ENCODE measurements at regions not wholly inside any gene's neighbourhood (a gene's known extent, or its start where the extent isn't known, plus 50 kb on each side); places are given as distances from the start of the nearest gene placed in this dataset.
"Not testable (repeated sequence)": the region's sequence is repeated elsewhere in the genome, so short reads cannot be mapped to it uniquely, and the experiment has no call there.

DNA sequence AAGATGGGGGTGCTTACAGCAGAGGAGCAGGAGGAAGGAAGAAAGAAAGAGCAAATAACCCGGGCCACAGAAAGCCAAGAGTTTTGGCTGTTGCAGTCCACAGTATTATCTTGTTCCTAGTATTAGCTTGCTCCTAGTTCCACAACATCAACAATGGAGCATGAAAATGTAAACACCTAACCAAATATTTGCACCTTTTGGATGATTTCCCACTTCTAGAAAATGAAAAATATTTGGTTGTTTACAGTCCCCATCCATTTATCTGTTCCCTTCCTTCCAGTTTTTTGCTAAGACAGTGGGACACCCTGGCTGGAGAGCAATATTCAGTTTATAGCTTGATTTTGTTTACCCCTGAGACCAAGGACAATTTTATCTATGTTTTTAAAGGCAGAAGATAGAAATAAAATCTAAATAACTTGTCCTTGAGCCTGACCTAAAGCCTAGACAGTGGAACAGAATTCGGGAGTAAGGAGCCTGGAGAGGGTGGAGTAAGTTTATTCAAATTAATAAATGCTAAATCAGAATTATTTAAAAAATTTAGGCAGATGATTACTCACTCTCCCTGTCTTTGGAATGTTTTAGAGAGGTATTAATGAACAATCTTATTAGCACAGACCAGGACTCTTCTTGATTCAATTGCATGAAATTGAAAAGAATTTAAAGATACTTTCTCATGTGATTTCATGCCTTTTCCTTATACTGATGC, 51.6 kb downstream of the RESF1 start:
- no peak for DNase-seq

DNA sequence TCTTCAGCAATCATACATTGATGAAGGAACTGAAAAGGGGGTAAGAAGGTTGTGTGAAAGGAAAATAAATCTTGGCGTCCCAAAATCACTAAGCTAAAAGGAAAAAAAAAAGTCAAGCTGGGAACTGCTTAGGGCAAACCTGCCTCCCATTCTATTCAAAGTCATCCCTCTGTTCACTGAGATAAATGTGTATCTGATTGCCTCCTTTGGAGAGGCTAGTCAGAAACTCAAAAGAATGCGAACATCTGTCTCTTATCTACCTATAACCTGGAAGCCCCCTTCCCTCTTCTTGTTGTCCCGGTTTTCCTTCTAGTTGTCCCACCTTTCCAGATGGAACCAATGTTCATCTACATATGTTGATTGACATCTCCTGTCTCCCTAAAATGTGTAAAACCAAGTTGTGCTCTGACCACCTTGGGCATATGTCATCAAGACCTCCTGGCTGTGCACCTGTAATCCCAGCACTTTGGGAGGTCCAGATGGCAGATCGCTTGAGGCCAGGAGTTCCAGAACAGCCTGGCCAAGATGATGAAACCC, 53.1 kb downstream of the RESF1 start:
- no peak for DNase-seq

DNA sequence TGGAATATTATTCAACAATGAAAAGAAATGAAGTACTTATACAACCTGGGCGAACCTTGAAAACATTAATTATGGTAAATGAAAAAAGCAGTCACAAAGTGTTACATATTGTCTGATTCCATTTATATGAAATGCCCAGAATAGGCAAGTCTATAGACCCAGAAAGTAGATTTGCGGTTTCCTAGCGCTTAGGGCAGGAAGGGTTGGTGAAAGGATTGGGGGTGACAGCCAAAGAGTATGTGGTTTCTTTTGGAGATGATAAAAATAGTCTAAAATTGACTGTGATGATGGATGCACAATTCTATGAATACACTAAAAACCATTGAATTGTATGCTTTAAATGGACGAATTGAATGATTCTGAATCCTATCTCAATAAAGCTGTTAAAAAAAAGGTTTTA, 55.8 kb downstream of the RESF1 start:
- DNase-seq, result no peak

DNA sequence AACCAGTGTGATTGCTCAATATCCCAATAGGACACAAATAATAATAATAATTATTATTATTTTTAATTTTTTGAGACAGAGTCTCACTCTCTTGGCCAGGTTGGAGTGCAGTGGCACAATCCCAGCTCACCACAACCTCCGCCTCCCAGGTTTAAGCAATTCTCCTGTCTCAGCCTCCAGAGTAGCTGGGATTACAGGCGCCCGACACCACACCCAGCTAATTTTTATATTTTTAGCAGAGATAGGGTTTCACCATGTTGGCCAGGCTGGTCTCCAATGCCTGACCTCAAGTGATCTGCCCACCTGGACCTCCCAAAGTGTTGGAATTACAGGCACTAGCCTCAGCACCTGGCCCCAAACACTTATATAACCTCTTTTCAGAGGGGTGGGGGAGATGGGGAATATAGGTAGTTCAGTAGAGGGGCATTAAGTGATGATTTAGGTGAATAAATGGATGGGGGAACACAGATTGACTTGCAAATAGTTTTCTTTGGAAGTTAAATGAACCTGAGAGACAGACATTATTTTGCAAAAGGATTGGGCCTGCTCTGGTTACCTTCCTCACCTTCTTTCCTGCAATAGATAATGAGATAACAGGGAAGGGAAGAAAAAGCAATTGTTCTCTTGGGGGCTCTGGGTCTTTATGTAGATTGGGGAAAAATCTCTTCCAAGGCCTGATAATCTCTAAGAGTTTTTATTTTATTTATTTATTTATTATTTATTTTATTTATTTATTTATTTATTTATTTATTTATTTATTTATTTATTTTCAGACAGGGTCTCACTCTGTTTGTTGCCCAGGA, 57.7 kb downstream of the RESF1 start:
- no peak for DNase-seq

DNA sequence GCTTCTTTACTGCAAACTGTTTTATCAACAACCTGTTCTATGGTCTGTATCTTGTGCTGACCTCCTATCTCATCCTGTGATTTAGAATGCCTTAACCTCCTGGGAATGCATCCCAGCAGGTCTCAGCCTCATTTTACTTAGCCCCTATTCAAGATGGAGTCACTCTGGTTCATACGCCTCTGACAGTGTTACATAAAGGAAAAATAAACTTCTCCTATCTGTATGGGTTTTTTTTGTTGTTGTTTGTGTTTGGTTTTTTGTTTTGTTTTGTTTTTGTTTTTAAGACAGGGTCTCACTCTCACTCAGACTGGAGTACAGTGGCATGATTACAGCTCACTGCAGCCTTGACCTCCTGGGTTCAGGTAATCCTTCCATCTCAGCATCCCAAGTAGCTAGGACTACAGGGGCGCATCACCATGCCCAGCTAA, 62.1 kb downstream of the RESF1 start:
- no peak for DNase-seq

DNA sequence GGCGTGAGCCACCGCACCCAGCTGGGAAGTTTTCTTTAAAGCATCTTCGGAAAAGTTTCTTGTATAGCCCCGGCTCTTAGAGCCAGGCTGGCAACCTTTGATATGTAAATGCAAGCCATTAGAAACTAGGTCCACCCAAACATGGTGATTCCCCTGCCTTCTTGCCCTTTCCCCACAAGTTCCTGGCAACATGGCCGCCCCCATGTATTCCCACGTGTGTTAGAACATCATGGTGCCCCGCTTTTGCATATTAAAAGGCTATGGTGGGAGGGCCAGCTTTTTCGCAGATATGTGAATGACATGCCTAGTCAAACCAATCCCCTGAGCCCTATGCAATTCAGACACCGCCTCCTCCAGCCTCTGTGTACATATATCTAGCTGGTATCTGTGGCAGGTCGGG, 63.2 kb downstream of the RESF1 start:
- DNase-seq, result not testable (repeated sequence)

DNA sequence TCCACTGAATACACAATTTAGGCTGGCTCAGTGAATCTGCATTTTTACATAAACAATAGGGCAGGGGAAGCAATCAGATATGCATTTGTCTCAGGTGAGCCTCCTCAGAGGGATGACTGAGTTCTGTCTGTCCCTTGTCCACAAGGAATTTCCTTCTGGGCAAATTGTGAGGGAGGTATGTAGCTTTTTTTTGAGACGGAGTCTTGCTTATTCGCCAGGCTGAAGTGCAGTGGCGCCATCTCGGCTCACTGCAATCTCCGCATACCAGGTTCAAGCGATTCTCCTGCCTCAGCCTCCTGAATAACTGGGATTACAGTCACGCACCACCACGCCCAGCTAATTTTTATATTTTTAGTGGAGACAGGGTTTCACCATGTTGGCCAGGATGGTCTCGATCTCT, 64.6 kb downstream of the RESF1 start:
- not testable (repeated sequence) for DNase-seq

DNA sequence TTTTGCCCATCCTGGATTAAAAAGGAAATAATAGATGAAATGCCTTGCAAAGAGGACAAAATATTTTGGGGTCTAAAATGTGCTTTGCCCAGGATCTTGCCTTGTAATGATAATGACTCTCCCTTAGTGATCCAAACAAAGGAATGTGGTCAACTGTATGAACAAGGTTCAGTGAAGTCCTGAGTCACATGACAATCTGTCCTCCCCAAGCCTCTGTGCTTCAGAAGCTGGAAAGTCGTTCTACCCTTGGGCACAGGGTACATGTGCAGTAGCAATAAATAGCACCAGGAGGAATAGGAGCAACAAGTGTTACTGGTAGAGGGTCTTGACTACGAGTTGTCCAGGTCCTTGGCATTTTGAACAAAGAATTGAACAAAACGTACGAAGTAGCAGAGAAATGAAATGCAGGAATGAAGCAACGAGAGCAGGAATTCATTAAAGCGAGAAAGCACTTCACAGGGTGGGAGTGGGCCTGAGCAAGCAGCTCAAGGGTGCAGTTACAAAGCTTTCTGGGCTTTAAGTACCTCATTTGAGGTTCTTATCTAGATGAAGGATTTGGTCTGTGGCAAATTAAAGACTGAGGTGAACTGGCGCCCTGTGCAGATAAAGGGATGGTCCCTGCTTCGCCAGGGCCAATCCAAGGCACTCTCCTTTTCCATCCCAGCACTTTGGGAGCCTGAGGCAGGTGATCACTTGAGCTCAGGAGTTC, 65.8 kb downstream of the RESF1 start:
- no peak for DNase-seq

DNA sequence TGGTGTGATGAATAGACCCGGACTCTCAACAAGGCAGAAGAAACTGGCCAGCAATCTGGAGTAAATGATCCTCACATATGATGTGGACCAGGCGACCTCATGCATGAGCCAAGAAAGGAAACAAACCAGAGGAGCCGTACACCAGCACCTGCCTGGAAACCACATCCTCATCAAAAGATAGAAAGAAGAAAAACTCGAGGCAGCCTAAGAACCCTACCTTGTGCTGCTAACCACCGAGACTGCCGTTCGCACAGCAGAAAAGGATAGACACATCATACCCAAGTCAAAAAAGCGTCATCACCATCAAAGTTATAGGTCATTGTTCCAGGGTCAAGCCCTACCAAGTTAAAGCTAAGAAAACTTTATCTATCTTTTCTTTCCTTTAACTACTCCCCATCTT, 66.7 kb downstream of the RESF1 start:
- no peak for DNase-seq

DNA sequence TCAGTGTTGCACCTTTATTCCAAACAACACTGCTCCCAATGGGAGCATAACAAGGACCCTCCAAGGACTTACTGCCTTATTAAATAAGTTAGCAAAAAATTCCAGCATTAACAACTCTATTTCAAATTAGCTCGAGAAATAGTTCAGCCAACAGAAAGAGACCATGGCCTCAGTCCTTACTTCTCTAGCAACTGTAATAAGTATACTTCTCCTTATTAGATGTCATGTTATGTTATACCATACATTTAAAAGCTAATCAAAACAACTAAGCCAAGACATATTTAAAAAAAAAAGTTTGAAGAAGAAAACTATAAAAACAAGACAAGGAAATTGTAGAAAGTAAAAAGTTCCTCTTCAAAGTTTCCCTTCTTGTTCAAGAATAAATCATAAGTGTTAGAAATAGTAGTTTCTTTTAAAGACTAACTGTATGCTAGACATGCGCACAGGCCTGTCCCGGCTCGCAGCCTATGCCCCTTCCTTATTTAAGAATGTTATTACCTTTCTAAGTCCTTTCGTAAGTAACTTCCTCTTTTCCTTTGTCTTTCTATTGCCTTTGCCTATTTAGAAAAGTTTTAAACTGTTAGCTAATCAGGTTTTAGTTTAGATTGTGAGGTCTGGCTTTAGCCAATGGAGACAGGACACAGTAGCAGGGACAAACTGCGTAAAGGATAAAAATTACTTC, 68.6 kb downstream of the RESF1 start:
- DNase-seq, result no peak

DNA sequence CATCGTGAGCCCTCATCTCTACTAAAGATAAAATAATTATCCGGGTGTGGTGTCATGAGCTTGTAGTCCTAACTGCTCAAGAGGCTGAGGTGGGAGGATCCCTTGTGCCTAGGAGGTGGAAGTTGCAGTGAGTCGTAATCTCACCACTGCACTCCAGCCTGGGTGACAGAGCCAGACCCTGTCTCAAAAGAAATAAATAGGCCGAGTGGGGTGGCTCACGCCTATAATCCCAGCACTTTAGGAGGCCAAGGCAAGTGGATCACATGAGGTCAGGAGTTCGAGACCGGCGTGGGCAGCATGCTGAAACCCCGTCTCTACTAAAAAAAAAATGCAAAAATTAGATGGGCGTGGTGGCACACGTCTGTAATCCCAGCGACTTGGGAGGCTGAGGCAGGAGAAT, 70.9 kb downstream of the RESF1 start:
- DNase-seq, result no peak

DNA sequence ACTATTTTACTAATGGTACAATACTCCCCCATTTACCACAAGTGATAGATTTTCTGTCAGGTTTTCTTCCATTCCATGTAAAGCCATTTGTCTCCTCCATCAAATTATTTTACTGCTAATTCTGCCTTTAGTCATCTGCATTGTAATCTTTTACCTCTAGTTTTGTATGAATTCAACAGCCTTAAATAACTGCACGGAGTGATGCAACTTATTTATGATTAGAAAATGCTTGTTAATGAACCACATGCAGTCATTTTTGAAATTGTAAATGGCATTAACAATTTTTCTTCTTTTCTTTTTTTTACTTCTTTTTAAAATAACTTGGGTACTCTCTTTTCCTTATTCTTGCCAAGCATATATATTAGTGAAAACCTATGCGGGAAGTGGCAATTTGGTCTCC, 71.5 kb downstream of the RESF1 start:
- DNase-seq, result no peak

DNA sequence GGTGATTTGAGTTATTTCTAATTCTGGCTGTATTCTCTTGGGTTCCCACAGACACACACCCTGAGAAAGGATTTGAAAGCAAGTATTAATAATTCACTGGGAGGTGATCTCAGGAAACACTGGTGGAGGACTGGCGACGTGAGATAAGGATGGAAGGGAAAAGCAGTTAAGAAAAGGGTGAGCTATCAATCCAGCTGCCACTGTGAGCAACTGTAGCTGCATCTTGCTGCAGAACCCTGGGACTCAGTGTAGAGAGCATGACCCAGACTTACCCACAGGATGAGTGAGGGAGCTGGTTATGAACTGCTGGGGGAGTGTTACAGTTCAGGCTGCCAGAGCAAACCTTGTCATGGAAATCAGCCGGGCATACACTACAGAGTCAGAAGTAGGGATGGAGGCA, 71.9 kb downstream of the RESF1 start:
- no peak for DNase-seq

DNA sequence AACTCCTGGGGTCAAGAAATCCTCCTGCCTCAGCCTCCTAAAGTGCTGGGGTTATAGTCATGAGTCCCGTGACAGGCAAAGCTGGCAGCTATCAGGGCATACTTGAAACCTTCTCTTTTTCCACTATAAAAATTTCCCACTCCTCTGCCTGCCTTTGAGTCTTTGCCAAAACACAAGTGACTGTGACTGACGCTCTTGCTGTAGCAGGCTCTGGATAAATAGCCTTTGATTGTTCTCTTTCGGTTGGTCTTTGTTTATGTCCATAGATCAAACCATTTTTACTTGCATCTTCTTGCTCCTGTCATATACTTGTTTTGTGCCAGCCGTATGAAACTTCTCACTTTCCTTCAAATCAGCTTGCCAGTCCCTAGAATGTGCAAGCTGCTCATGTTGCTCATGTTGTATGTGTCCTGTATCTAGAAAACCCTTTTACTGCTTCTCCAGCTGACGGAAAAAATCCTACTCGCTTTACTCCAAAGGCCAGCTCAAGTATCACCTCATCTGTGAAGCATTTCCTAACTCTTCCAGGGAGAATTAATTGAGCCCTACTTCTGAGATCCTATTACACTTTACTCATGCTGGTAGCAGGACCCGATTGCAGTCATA, 73.1 kb downstream of the RESF1 start:
- DNase-seq, result no peak

DNA sequence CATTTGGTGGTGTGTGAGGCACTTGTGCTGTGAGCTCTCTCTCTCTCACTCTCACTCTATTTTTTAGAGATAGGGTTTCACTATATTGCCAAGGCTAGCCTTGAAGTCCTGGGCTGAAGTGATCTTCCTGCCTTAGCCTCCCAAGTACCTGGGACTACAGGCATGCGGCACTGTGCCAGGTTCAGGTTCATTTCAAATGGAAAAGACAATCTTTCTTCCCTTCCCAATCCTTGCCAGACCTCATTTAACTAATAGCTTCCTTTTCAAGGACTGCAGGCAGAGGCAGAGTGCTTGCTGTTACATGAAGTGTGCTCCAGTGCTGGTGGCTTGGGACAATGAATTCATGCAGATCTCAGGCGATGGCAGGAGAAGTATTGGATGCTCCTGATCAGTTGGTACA, 73.2 kb upstream of the BICD1 start:
- DNase-seq, result no peak

DNA sequence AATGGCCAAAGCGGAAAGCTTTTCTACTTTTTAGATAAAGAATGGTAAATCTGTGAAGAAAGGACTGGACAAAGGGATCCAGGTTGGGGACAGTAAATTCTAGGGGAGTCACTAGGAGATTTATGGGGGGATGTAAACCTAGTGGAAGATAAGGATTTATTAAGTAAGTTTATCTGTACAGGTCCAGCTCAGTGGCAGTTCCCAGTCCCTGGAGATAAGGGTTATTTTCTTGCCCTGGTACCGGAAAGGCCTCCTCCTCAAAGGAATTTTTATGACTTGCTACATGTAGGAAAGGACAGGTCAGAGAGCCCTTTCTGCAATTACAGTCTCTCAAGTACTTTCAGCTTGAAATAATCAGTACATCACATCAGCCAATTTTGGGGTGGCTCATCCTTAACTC, 72.6 kb upstream of the BICD1 start:
- no peak for DNase-seq

DNA sequence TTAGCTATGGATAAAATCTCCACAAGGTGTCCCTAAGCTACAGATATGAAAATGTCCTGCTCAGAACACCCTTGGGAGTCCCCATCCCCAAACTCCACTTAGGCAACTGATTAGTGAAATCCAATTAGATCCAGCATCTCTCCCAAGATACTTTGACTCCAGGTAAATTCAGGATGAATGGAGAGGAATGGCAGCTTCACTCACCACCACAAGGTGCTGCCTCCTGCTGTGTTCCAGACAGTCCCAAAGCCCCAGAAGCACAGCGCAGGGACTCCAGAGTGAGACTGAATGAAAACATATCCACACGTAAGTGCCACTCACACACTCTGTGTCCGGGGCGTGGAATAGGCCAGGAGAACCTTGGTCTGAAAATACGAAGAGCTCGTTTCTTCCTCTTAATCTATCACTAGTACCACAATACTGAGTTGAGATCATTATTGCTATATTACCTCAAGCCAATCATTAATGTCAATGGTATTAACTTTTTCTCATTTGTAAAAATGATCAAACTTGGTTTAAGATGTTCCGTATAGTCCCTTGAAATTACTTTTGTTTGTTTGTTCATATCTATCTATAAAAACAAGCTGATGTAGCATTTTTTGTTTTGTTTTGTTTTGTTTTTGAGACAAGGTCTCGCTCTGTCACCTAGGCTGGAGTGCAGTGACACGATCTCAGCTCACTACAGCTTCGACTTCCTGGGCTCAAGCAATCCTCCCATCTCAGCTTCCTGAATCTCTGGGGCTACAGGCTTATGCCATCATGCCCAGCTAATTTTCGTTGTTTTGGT, 70.0 kb upstream of the BICD1 start:
- DNase-seq, result no peak

DNA sequence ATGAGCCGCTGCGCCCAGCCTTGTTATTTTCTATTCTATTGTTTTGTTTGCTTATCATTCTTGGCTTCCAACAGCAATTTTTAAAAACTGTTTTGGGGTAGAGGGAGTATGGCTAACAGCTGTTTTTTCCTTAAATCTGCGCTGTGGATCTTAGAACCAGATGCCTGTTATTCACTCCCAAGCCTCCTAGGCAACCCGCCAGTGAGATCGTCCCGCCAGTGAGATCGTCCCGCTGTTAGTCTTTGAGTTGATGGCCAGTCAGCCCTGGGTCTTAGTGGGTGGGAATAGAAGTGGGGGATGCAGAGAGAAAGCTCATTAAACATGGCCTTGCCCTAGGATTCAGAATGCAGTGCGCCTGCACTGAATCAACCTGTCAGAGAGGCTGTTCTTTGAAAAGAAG, 67.3 kb upstream of the BICD1 start:
- DNase-seq, result no peak

DNA sequence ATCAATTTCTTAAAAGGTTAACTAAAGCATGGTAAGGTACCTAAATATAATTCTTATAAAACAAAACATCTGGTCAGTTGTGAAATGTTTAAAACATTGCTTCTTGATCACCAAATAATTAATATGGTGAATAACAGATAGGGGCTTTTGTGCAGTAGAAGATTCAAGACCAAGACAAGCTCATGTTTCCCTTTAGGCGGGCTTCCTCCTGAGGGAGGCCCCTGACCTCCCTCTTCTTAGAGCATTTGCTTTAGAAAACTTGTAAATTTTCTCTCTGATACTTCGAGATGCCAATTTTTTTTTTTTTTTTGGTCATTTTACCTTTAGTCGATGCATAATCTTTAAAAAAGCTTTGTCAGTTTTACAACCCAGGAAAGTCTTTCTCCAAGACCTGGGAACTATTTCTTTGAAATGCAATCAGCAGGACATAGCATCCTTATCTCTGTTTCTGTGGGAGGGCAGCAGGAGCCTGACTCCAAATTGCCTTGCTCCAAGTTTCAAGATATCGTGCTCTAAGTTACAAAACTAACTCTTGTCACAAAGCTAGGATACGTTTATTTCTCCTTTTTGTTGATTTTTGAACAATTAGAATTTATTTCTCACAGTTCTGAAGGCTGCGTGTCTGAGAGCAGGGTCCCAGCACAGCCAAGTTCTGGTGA, 66.6 kb upstream of the BICD1 start:
- DNase-seq, result no peak

All from amygdala (tissue), 56 donors.